ENCODE measurements at regions not wholly inside any gene's neighbourhood (a gene's known extent, or its start where the extent isn't known, plus 50 kb on each side); places are given as distances from the start of the nearest gene placed in this dataset.

DNA sequence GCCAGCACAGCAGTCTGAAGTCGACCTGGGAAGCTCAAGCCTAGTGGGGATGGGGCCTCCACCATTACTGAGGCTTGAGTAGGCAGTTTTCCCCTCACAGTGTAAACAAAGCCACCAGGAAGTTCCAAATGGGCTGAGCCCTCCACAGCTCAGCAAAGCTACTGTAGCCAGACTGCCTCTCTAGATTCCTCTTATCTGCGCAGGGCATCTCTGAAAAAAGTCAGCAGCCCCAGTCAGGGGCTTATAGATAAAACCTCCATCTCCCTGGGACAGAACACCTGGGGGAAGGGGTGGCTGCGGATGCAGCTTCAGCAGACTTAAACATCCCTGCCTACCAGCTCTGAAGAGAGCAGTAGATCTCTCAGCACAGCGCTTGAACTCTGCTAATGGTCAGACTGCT lies 218.4 kb upstream of the VRK2 start:
- TF ChIP-seq, protein P1, sequence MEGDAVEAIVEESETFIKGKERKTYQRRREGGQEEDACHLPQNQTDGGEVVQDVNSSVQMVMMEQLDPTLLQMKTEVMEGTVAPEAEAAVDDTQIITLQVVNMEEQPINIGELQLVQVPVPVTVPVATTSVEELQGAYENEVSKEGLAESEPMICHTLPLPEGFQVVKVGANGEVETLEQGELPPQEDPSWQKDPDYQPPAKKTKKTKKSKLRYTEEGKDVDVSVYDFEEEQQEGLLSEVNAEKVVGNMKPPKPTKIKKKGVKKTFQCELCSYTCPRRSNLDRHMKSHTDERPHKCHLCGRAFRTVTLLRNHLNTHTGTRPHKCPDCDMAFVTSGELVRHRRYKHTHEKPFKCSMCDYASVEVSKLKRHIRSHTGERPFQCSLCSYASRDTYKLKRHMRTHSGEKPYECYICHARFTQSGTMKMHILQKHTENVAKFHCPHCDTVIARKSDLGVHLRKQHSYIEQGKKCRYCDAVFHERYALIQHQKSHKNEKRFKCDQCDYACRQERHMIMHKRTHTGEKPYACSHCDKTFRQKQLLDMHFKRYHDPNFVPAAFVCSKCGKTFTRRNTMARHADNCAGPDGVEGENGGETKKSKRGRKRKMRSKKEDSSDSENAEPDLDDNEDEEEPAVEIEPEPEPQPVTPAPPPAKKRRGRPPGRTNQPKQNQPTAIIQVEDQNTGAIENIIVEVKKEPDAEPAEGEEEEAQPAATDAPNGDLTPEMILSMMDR (IDR thresholded peaks at IDR 0.05) = no peak
- no peaks in the 10 kb centered on the region for H3K4me1 ChIP-seq (ENCODE audit: low read depth)
- intact Hi-C loops (cut with DNase I, micrococcal nuclease) = no loop called here
- no peak for DNase-seq
- no peaks in the 10 kb centered on the region for H3K36me3 ChIP-seq (ENCODE audit: low read depth)
- H3K4me3 ChIP-seq = no peak overlapping the region
- ATAC-seq = no peak
- no peaks in the 10 kb centered on the region for H3K9me3 ChIP-seq

- no peak for DNase-seq
- Histone ChIP-seq H3K36me3 (ENCODE audit: low read depth) (no peaks in the 10 kb centered on the region), H3K4me3 (no peak overlapping the region), H3K9me3 (no peaks in the 10 kb centered on the region), H3K4me1 (ENCODE audit: low read depth) (no peaks in the 10 kb centered on the region)
- TF ChIP-seq, protein P1 (IDR thresholded peaks at IDR 0.05) = no peak
- no peak for ATAC-seq
- intact Hi-C loops (cut with DNase I, micrococcal nuclease) = no loop called here
Observed at GRCh38 chr2:57834666-57835065, 211.9 kb upstream of the VRK2 start.

- ATAC-seq = no peak
- Histone ChIP-seq H3K4me3 (no peak overlapping the region), H3K36me3 (ENCODE audit: low read depth) (no peaks in the 10 kb centered on the region), H3K9me3 (no peaks in the 10 kb centered on the region), H3K4me1 (ENCODE audit: low read depth) (no peaks in the 10 kb centered on the region)
- TF ChIP-seq, protein P1 (IDR thresholded peaks at IDR 0.05) = no peak
- no peak for DNase-seq
- intact Hi-C loops (cut with DNase I, micrococcal nuclease) = no loop called here
Observed at GRCh38 chr2:57842531-57842930, 204.1 kb upstream of the VRK2 start.

DNA sequence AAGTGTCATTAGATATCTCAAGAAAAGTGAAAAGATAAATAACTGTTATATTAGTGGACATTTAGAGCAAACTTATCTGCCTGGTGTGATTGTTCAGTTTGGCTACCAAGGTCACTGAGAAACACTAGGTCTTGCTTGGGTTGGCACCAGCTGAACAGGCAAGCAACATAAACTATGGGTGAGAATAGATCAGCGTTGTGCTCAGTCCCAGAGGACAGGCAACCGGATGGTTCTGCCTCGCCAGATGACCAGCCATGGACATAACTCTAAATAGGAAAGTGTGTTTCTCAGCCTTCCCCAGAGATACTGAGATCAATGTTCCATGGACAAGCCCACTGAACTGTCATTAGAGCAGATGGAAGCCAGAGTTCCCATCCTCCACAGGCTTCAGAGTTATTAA lies 203.4 kb upstream of the VRK2 start:
- H3K4me3 ChIP-seq = no peak overlapping the region
- no peaks in the 10 kb centered on the region for H3K9me3 ChIP-seq
- TF ChIP-seq, protein P1 (IDR thresholded peaks at IDR 0.05) = no peak
- no peak for ATAC-seq
- intact Hi-C loops (cut with DNase I, micrococcal nuclease) = no loop called here
- no peaks in the 10 kb centered on the region for H3K4me1 ChIP-seq (ENCODE audit: low read depth)
- no peaks in the 10 kb centered on the region for H3K36me3 ChIP-seq (ENCODE audit: low read depth)
- no peak for DNase-seq

DNA sequence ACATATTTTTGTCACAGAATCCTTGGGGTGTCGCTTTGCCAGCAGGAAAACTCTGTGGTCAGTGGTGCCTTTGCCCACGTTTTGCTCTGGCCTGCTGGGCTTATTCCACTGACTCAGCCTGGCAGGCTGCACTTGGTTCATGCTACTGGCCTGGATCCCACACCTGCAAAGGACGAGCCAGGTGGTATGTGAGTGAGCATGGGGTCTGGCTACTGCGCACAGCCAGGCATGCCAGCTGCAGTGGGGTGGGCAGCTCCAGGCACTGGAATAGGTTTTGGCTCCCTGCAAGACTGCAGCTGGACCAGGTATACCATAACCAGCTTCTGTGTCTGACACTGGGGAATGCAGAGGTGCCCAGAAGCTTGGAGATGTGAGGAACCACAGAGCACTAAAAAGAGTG lies 197.9 kb upstream of the VRK2 start:
- intact Hi-C loops (cut with DNase I, micrococcal nuclease) = no loop called here
- Histone ChIP-seq H3K36me3 (ENCODE audit: low read depth) (no peaks in the 10 kb centered on the region), H3K9me3 (no peaks in the 10 kb centered on the region), H3K4me3 (no peak overlapping the region), H3K4me1 (ENCODE audit: low read depth) (no peaks in the 10 kb centered on the region)
- DNase-seq (no peak), ATAC-seq (no peak)
- TF ChIP-seq, protein P1 (IDR thresholded peaks at IDR 0.05) = no peak

DNA sequence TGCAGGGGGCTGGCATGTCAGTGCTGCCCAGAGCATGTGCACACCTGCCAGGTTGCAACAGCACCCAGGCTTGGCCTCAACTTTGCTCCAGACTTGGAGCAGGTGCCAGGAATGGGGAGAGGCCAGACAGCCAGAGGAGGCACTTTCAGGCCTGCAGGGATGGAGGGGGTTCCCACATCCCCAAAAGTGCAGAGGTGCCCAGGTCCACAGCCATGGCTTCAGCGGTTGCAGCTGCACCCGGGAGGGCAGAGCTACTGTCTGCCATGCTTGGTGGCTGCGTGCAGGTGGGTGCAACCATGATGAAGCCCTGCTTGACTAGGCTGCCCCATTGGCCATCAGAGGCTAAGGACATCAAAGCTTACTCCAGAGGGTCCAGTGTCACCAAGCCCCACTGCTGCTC lies 196.8 kb upstream of the VRK2 start:
- Histone ChIP-seq H3K4me3 (no peak overlapping the region), H3K9me3 (no peaks in the 10 kb centered on the region), H3K36me3 (ENCODE audit: low read depth) (no peaks in the 10 kb centered on the region), H3K4me1 (ENCODE audit: low read depth) (no peaks in the 10 kb centered on the region)
- ATAC-seq (no peak), DNase-seq (no peak)
- TF ChIP-seq, protein P1 (IDR thresholded peaks at IDR 0.05) = no peak
- intact Hi-C loops (cut with DNase I, micrococcal nuclease) = no loop called here
